ENCODE measurements at regions not wholly inside any gene's neighbourhood (a gene's known extent, or its start where the extent isn't known, plus 50 kb on each side); places are given as distances from the start of the nearest gene placed in this dataset.

DNA sequence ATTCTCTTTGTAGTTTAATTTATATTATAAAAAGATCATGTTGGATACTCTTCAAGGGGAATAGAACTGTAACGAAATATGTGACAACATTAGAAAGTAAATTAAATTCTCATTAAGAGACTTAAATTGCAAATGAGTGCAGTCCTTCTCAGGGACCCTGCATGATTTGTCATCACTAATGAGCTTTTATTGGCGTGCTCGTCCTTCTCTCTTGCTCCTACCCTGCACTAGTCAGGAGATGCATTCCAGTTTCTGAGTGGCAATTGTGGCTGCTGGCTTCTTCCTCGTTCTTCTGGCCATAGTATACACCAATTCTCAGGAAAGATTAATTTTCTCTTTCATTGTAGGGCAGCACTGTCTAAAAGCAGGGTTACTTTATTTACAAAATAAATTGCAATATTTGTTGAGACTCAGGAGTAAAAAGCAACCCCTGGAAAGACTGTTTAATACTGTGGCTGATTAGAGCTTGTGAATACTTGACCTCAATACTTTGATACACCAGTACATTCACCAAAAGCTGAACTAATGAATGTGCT is 376.3 kb upstream of the CHD1 start:
- H3K4me3 ChIP-seq (ENCODE audit: low read depth in 1 of 2, low read length in 2 of 2): no peak overlapping the region
- H3K9me3 ChIP-seq (ENCODE audit: control insufficient read depth in 1 of 2, low read length in 2 of 2): no peaks in the 10 kb centered on the region
- H3K4me1 ChIP-seq (ENCODE audit: control insufficient read depth in 1 of 2, insufficient read depth in 2 of 2, low read length in 2 of 2): no peaks in the 10 kb centered on the region
- H3K27ac ChIP-seq (ENCODE audit: low read depth, low read length): no peak overlapping the region
- H3K27me3 ChIP-seq (ENCODE audit: control insufficient read depth in 1 of 2, insufficient read depth in 2 of 2, low read length in 2 of 2): no peaks in the 10 kb centered on the region
- no peaks in the 10 kb centered on the region for H3K36me3 ChIP-seq (ENCODE audit: control insufficient read depth in 1 of 2, insufficient read depth in 2 of 2, low read length in 2 of 2)
- no peak overlapping the region for H3K9ac ChIP-seq (ENCODE audit: low read depth in 1 of 2, low read length in 2 of 2)

DNA sequence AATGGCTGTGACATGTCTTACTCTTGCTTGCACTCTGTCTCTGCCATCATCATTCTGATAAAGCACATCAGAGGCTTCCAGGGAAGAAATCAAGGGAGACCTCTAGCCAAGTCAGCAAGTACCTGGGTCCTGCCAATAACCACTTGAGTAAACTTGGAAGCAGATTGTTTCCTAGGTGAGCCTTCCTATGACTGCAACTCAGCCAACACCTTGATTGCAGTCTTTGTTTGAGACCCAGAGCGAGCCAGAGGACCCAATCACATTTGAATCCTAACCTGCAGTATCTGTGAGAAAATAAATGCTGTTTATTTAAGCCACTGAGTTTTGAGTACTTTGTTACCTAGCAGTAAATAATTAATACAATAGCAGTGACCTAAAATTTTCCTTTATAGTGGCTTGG is 356.8 kb upstream of the CHD1 start:
- Histone ChIP-seq H3K27ac (ENCODE audit: low read depth, low read length) (no peak overlapping the region), H3K4me3 (ENCODE audit: low read depth in 1 of 2, low read length in 2 of 2) (no peak overlapping the region), H3K36me3 (ENCODE audit: control insufficient read depth in 1 of 2, insufficient read depth in 2 of 2, low read length in 2 of 2) (no peaks in the 10 kb centered on the region), H3K4me1 (ENCODE audit: control insufficient read depth in 1 of 2, insufficient read depth in 2 of 2, low read length in 2 of 2) (no peaks in the 10 kb centered on the region), H3K27me3 (ENCODE audit: control insufficient read depth in 1 of 2, insufficient read depth in 2 of 2, low read length in 2 of 2) (no peaks in the 10 kb centered on the region), H3K9me3 (ENCODE audit: control insufficient read depth in 1 of 2, low read length in 2 of 2) (no peaks in the 10 kb centered on the region), H3K9ac (ENCODE audit: low read depth in 1 of 2, low read length in 2 of 2) (no peak overlapping the region)

DNA sequence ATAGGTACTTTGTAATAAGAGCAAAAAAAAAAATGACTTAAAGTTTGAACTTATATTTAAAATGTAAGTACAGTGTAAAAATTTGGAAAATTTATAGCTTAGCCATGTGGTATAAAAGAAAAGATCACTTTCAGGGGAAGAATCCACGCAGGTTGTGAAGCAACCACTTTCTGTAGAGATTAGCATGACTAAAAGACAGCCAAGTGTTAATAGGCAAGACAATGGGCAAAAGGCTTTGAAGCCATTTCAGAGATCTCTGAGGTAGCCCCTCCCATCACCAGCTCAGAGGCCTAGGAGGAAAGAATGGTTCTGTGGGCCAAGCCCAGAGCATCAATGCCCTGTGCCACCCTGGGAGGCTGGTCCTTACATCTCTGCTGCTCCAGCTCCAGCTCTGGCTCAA is 346.3 kb upstream of the CHD1 start:
- H3K4me3 ChIP-seq (ENCODE audit: low read depth in 1 of 2, low read length in 2 of 2): no peak overlapping the region
- H3K36me3 ChIP-seq (ENCODE audit: control insufficient read depth in 1 of 2, insufficient read depth in 2 of 2, low read length in 2 of 2): no peaks in the 10 kb centered on the region
- no peaks in the 10 kb centered on the region for H3K4me1 ChIP-seq (ENCODE audit: control insufficient read depth in 1 of 2, insufficient read depth in 2 of 2, low read length in 2 of 2)
- no peaks in the 10 kb centered on the region for H3K9me3 ChIP-seq (ENCODE audit: control insufficient read depth in 1 of 2, low read length in 2 of 2)
- no peaks in the 10 kb centered on the region for H3K27me3 ChIP-seq (ENCODE audit: control insufficient read depth in 1 of 2, insufficient read depth in 2 of 2, low read length in 2 of 2)
- no peak overlapping the region for H3K9ac ChIP-seq (ENCODE audit: low read depth in 1 of 2, low read length in 2 of 2)
- H3K27ac ChIP-seq (ENCODE audit: low read depth, low read length): no peak overlapping the region

- no peak overlapping the region for H3K27ac ChIP-seq (ENCODE audit: low read depth, low read length)
- no peak overlapping the region for H3K4me3 ChIP-seq (ENCODE audit: low read depth in 1 of 2, low read length in 2 of 2)
Observed at GRCh38 chr5:99272576-99272975, 343.8 kb upstream of the CHD1 start.

GRCh38 chr5:99258819-99259218 is 330.0 kb upstream of the CHD1 start:
- Histone ChIP-seq H3K4me3 (ENCODE audit: low read depth in 1 of 2, low read length in 2 of 2) (no peak overlapping the region), H3K9me3 (ENCODE audit: control insufficient read depth in 1 of 2, low read length in 2 of 2) (peaks cover 0 to 6% of the 10 kb centered on the region in 2 donors), H3K27ac (ENCODE audit: low read depth, low read length) (no peak overlapping the region)

More at GRCh38 chr5:99272576-99272975, 343.8 kb upstream of the CHD1 start:
- Histone ChIP-seq H3K36me3 (ENCODE audit: control insufficient read depth in 1 of 2, insufficient read depth in 2 of 2, low read length in 2 of 2) (no peaks in the 10 kb centered on the region), H3K4me1 (ENCODE audit: control insufficient read depth in 1 of 2, insufficient read depth in 2 of 2, low read length in 2 of 2) (no peaks in the 10 kb centered on the region), H3K27me3 (ENCODE audit: control insufficient read depth in 1 of 2, insufficient read depth in 2 of 2, low read length in 2 of 2) (no peaks in the 10 kb centered on the region), H3K9me3 (ENCODE audit: control insufficient read depth in 1 of 2, low read length in 2 of 2) (no peaks in the 10 kb centered on the region), H3K9ac (ENCODE audit: low read depth in 1 of 2, low read length in 2 of 2) (no peak overlapping the region)

GRCh38 chr5:99248066-99248465 is 319.3 kb upstream of the CHD1 start:
- Histone ChIP-seq H3K36me3 (ENCODE audit: control insufficient read depth in 1 of 2, insufficient read depth in 2 of 2, low read length in 2 of 2) (no peaks in the 10 kb centered on the region), H3K27me3 (ENCODE audit: control insufficient read depth in 1 of 2, insufficient read depth in 2 of 2, low read length in 2 of 2) (no peaks in the 10 kb centered on the region), H3K9me3 (ENCODE audit: control insufficient read depth in 1 of 2, low read length in 2 of 2) (no peaks in the 10 kb centered on the region), H3K27ac (ENCODE audit: low read depth, low read length) (no peak overlapping the region), H3K9ac (ENCODE audit: low read depth in 1 of 2, low read length in 2 of 2) (no peak overlapping the region), H3K4me1 (ENCODE audit: control insufficient read depth in 1 of 2, insufficient read depth in 2 of 2, low read length in 2 of 2) (no peaks in the 10 kb centered on the region), H3K4me3 (ENCODE audit: low read depth in 1 of 2, low read length in 2 of 2) (no peak overlapping the region)

More at GRCh38 chr5:99258819-99259218, 330.0 kb upstream of the CHD1 start:
- no peak overlapping the region for H3K9ac ChIP-seq (ENCODE audit: low read depth in 1 of 2, low read length in 2 of 2)
- no peaks in the 10 kb centered on the region for H3K27me3 ChIP-seq (ENCODE audit: control insufficient read depth in 1 of 2, insufficient read depth in 2 of 2, low read length in 2 of 2)
- H3K36me3 ChIP-seq (ENCODE audit: control insufficient read depth in 1 of 2, insufficient read depth in 2 of 2, low read length in 2 of 2): no peaks in the 10 kb centered on the region
- H3K4me1 ChIP-seq (ENCODE audit: control insufficient read depth in 1 of 2, insufficient read depth in 2 of 2, low read length in 2 of 2): no peaks in the 10 kb centered on the region

DNA sequence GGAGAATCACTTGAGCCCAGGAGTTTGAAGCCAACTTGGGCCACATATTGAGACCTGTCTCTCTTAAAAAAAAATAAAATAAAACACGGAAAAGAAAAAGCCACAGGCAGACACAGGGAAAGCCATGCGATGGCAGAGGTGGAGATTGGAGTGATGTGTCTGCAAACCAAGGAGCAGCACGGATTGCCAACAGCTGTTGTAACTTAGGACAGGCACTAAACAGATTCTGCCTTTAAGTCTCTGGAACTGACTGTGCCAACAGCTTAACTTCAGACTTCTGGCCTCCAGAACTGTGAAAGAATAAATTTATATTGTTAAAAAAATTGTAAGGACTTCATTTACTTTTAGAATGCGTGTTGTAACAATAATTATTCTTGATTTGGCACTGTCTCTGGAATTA is 318.5 kb upstream of the CHD1 start:
- H3K4me1 ChIP-seq (ENCODE audit: control insufficient read depth in 1 of 2, insufficient read depth in 2 of 2, low read length in 2 of 2): no peaks in the 10 kb centered on the region
- H3K9me3 ChIP-seq (ENCODE audit: control insufficient read depth in 1 of 2, low read length in 2 of 2): no peaks in the 10 kb centered on the region
- H3K4me3 ChIP-seq (ENCODE audit: low read depth in 1 of 2, low read length in 2 of 2): no peak overlapping the region
- no peaks in the 10 kb centered on the region for H3K27me3 ChIP-seq (ENCODE audit: control insufficient read depth in 1 of 2, insufficient read depth in 2 of 2, low read length in 2 of 2)
- no peak overlapping the region for H3K27ac ChIP-seq (ENCODE audit: low read depth, low read length)
- no peaks in the 10 kb centered on the region for H3K36me3 ChIP-seq (ENCODE audit: control insufficient read depth in 1 of 2, insufficient read depth in 2 of 2, low read length in 2 of 2)
- no peak overlapping the region for H3K9ac ChIP-seq (ENCODE audit: low read depth in 1 of 2, low read length in 2 of 2)

DNA sequence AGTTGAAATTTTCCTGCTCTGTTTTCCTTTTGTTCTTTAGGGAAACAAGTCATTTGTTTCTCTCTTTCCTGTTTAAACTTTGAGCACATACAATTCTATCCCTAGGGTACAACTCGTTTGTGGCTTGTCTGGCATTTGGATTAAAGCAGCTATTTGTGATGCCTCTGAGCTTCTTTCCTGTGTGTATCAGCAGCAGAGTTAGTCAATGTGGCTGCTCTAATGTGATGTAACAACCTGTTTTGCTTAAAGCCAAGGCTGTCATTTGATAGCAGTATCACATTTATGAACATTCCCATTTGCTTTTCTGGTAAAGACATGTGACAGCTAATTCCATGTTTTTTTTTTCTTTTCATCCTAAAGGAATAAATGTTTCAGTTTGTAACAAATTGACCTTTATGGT is 314.3 kb upstream of the CHD1 start:
- H3K4me1 ChIP-seq (ENCODE audit: control insufficient read depth in 1 of 2, insufficient read depth in 2 of 2, low read length in 2 of 2): no peaks in the 10 kb centered on the region
- H3K36me3 ChIP-seq (ENCODE audit: control insufficient read depth in 1 of 2, insufficient read depth in 2 of 2, low read length in 2 of 2): no peaks in the 10 kb centered on the region
- H3K27ac ChIP-seq (ENCODE audit: low read depth, low read length): no peak overlapping the region
- H3K9me3 ChIP-seq (ENCODE audit: control insufficient read depth in 1 of 2, low read length in 2 of 2): no peaks in the 10 kb centered on the region
- no peak overlapping the region for H3K4me3 ChIP-seq (ENCODE audit: low read depth in 1 of 2, low read length in 2 of 2)
- no peak overlapping the region for H3K9ac ChIP-seq (ENCODE audit: low read depth in 1 of 2, low read length in 2 of 2)
- H3K27me3 ChIP-seq (ENCODE audit: control insufficient read depth in 1 of 2, insufficient read depth in 2 of 2, low read length in 2 of 2): no peaks in the 10 kb centered on the region

GRCh38 chr5:99239826-99240360 is 311.1 kb upstream of the CHD1 start:
- no peaks in the 10 kb centered on the region for H3K4me1 ChIP-seq (ENCODE audit: control insufficient read depth in 1 of 2, insufficient read depth in 2 of 2, low read length in 2 of 2)
- H3K9me3 ChIP-seq (ENCODE audit: control insufficient read depth in 1 of 2, low read length in 2 of 2): no peaks in the 10 kb centered on the region
- no peaks in the 10 kb centered on the region for H3K27me3 ChIP-seq (ENCODE audit: control insufficient read depth in 1 of 2, insufficient read depth in 2 of 2, low read length in 2 of 2)
- no peak overlapping the region for H3K4me3 ChIP-seq (ENCODE audit: low read depth in 1 of 2, low read length in 2 of 2)
- no peak overlapping the region for H3K27ac ChIP-seq (ENCODE audit: low read depth, low read length)
- H3K36me3 ChIP-seq (ENCODE audit: control insufficient read depth in 1 of 2, insufficient read depth in 2 of 2, low read length in 2 of 2): no peaks in the 10 kb centered on the region
- no peak overlapping the region for H3K9ac ChIP-seq (ENCODE audit: low read depth in 1 of 2, low read length in 2 of 2)

DNA sequence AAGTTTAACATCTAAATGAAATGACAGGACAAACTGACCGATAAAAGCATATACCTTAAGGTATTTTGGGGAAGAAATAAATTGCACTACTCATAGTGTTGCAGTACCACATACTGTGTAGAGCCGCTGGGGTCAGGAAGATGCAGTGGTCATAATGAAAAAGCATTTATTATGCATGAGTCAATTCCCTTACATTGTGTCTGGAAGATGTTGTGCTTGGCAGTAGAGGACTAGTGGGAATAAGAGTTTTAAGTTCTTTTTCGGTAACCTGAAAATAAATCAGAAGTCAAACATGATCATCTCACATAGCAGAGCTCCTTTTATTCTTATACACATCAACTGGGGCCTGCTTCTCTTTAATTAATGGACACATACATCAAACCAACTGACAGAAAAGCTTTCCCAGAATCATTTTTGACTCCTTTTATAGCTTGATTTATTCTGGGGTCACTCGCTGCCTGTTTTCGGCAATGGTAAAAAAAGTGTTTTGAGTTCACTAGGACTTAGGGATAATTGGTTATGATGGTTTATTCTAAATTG is 262.5 kb upstream of the CHD1 start:
- no peak overlapping the region for H3K27ac ChIP-seq (ENCODE audit: low read depth, low read length)
- no peak overlapping the region for H3K9ac ChIP-seq (ENCODE audit: low read depth in 1 of 2, low read length in 2 of 2)
- H3K27me3 ChIP-seq (ENCODE audit: control insufficient read depth in 1 of 2, insufficient read depth in 2 of 2, low read length in 2 of 2): no peaks in the 10 kb centered on the region
- H3K4me3 ChIP-seq (ENCODE audit: low read depth in 1 of 2, low read length in 2 of 2): no peak overlapping the region
- no peaks in the 10 kb centered on the region for H3K36me3 ChIP-seq (ENCODE audit: control insufficient read depth in 1 of 2, insufficient read depth in 2 of 2, low read length in 2 of 2)
- no peaks in the 10 kb centered on the region for H3K9me3 ChIP-seq (ENCODE audit: control insufficient read depth in 1 of 2, low read length in 2 of 2)
- no peaks in the 10 kb centered on the region for H3K4me1 ChIP-seq (ENCODE audit: control insufficient read depth in 1 of 2, insufficient read depth in 2 of 2, low read length in 2 of 2)
